Tongue (tissue), 1 donor: ENCODE measurements at regions not wholly inside any gene's neighbourhood (a gene's known extent, or its start where the extent isn't known, plus 50 kb on each side); places are given as distances from the start of the nearest gene placed in this dataset.
A peak's percentile ranks its signal among the peaks of the same experiment; 100 is the strongest.
"Not testable (repeated sequence)": the region's sequence is repeated elsewhere in the genome, so short reads cannot be mapped to it uniquely, and the experiment has no call there.

Source experiments
- DNase-seq: peaks from one replicate; pipeline ENCODE4 v3.0.0-alpha.2; 2015

DNA sequence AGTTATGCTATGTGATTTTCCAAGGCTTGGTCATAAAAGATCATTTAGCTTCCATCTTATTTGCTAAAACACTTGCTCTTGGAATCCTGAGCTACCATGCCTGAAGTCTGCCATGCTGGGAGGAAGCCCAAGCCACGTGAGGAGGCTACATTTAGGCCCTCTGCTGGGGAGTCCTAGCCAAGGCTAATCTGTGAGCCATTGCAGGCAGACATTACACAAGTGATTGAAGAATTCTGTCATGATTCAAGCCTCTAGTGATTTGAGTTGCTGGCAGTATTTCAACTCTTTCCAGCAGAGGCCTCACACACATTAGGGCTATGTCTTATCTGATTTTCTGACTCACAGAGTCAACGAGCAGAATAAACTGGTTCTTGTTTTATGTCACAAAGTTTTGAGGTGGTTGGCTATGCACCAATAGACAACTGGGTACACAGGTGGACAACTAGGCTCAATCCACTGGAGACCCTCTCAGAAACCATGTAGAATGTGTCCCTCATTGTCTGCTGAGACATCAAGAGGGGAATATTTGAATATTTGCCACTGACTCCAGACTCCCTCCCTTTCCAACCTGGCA is 227.2 kb upstream of the SULF2 start:
- no peak for DNase-seq

DNA sequence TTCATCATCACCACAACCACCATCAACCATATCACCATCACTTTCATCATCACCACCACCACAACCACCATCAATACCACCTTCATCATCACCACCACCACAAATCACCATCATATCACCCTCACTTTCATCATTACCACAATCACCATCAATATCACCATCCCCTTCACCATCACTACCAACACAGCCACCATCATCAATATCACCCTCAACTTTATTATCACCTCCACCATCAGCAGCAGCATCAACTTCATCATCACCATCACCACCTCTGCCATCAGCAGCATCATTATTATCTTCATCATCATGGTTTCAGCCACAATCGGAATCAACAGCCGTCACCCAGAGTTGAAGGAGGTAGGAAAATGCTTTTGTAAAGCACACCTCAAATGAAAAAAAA is 225.7 kb upstream of the SULF2 start:
- DNase-seq = no peak

DNA sequence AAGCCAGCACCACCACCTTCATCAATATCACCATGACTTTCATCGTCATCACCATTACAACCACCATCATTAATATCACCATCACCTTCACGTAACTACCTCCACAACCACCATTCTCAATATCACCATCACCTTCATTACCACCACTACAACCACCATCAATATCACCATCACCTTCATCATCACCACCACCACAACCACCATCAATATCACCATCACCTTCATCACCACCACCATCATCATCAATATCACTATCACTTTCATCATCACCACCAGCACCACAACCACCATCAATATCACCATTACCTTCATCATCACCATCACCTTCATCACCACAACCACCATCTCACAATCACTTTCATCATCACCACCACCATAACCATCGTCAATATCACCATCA is 225.3 kb upstream of the SULF2 start:
- no peak for DNase-seq

DNA sequence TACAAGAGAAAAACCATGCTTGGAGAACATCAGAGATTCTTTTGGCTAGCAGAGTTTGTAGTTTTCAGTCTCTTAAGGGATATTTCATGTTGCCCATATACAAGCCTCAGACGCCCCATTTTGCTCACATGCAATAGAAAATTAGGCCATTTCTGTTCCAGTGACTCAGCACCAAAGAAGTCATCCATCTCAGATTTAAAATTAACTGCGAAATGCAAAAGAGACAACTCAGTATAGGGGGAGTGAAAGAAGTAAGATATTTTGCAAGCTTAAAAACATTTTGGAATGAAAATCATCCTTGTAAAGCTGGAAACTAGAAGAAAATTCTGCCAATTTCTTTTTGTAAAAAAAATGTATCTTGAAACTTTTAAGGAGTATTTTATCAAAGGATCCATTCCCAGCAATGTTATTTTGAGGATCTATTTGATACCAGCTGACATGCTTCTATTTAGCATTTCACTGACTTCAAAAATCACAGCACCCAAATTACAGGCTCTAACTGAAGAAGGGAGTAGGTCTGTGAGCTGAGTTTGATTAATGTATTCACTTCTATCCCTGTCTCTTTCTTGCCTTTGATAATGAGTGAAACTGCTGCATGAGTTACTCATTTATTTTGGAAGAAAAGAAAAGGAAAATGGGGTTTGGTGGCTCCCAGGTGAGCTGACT is 223.7 kb upstream of the SULF2 start:
- DNase-seq = no peak

DNA sequence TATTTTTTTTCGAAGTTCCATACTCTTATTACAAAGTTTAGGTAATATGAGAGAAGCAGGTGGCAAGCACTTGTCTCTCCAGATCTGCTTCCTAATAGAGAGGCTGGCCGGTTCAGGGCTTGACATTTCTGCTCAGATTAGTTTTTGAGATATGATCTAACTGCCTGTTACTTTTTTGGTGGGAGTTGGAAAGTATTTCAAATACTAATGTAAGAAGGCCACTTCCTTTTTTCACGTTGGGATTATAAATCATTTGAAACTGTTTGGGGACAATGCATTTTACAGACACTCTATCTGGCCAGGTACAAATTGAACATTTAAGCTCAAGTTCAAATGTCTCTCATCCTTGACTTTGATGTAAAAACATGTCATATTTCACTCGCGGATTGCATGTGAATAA is 222.1 kb upstream of the SULF2 start:
- no peak for DNase-seq

DNA sequence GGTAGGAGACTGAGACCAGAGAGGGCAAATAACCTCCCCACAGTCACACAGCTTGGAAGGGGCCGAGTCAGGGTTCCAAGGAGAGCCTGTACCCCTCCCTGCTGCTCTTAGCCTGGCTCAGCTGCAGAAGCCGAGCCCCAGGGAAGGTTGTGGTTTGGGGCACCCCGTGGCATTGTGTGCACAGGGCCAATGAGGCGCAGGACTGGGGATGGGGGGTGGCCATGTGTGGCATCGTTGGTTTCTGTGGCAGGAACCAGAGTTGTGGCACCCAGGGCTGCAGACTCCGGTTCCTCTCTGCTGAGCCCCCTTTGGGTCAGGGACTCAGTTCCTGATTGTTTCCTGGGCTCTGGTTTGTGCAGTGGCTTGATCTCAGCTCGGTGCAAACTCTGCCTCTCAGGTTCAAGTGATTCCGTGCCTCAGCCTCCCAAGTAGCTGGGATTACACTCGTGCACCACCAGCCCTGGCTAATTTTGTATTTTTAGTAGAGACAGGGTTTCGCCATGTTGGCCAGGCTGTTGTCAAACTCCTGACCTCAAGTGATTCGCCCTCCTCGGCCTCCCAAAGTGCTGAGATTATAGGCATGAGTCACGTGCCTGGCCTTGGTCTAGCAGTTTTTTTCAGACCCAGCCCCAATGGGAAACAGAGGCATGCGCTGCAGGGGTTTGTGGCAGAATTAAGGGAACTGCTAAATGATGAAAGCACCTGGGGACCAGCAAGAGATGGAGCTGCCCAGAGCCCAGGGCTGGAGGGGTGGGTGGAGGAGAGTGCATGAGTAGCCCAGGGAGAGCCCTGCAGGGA is 221.0 kb upstream of the SULF2 start:
- no peak for DNase-seq

DNA sequence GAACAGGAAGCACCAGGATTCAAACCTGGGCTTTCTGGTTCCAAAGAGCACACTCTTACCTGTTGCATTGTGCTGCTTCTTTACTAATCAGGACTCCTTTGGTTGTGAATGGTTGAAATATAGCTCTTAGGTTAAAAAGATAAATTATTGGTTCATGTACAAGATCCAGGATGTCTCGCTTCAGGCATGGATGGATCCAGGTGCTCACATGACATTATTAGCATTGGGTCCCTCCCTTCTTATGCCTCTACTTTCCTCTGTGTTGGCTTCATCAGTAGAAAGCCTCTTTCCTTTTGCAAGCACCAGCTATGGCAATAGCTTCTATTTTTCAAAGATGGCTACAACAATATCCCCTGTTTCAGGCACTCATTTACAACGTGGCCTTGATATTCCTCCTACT is 217.7 kb upstream of the SULF2 start:
- no peak for DNase-seq

DNA sequence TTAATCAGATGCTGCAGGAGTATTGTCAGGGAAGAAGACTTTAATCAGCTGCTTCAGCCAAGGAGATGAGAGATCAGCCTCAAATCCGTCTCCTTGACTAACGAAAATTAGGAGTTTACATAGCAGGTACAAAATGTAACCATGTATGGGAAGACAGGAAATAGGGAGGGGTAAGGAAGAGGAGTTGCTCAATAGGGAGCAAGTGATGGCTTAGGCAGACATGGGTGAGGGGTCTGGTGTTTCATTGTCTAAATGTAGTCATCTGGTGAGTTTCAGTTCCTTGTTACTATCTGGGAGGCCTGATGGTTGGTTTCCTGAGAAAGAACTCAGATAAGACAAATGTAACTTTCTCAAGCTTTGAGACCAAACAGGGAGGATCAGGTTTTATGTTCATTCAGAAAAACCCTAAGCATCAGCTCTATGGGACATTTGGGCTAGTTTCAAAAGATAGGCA is 217.3 kb upstream of the SULF2 start:
- no peak for DNase-seq

DNA sequence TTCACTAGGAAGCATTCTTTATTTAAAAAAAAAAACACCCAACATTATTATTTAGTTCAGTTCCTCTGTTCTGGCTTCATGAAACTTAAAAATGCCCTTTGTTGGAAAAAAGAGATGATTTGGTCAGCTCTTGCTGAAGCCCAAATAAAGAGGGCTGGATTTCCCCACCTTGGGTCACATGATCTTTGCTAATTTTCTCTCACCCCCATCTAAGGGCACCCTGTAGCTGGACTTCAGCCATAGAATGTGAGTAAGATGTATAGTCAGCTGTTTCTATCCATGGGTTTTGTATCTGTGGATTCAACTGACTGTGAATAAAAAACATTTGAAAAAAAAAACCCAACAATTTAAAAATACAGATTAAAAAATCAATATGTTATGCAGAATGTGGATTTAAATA is 213.9 kb upstream of the SULF2 start:
- DNase-seq = no peak

DNA sequence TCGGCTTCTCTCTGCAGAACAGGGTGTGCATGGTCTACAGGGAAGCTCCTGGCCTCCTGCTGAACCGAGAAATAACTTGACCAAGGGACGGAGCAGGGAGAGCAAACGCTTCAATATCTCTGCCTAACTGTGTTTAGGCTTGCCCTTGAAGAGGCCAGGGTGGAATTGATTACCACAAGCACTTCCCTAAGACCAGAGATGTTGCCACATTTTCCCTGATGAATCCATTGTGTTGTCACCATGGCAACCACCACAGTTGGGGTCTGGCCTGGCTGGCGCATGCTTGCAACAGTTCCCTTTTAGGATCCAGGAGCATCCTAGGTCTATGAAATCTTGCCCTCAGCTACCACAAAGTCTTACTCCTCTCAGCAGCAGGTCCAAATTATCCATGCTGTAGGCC is 213.5 kb upstream of the SULF2 start:
- DNase-seq = no peak

DNA sequence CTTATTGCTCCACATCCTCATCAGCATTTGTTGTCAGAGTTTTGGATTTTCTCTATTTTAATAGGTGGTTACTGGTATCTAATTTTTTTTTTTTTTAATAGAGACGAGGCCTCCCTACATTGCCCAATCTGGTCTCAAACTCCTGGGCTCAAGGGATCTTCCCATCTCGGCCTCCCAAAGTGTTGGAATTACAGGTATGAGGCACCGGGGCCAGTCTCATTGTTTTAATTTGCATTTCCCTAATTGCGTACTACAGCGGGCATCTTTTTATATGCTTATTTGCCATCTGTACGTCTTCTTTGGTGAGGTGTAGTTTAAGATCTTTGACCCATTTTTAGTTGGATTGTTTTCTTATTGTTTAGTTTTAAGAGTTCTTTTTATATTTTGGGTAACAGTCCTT is 210.4 kb upstream of the SULF2 start:
- no peak for DNase-seq

DNA sequence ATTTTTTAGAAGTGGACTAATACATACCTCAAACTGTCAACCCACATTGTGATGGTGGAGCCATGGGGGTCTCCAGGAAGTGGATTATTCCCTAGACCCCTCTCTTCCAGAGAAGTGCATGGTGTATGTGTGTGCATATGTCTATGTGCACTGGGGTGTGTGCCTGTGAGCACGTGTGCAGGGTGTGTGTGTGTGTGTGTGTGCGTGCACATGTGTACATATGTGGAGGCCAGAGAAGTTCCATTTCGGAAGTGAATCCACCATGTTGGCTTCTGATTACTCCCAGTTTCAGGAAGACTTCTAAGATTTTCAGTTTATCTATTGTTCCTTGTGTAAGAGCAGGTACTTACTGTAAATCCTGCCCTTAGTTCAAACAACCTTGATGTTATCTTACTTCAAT is 208.5 kb upstream of the SULF2 start:
- DNase-seq = no peak

DNA sequence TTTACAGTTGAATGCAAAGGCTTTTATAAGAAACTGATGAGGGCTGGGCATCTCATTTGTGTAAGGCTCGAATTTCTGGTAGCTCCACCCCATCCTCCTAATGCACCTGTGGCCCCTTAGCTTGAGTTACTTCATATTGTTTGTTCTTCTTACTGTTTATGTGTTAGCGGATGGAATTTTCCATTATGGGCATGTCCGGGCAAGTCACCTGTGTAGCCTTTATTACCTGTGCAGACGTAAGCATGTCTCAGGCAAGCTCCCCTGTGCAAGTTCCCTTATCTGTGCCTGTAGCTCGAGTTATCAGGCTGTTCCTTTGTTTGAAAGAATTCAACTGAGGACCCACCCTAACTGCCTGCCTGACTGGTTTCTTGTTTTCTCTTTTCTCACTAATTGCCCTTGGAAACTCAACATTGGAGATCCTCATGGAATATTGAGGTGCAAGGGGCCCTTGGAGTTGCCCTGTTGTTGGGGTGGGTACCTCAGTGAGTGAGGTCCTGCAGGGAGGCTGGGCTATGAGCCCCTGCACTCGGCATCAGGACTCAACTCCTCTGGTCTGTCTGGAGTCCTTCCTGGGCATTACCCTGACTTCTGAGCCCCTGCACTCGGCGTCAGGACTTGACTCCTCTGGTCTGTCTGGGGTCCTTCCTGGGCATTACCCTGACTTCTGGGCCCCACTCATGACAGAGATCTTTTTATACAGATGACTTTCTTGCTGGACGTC is 207.9 kb upstream of the SULF2 start:
- DNase-seq = no peak

DNA sequence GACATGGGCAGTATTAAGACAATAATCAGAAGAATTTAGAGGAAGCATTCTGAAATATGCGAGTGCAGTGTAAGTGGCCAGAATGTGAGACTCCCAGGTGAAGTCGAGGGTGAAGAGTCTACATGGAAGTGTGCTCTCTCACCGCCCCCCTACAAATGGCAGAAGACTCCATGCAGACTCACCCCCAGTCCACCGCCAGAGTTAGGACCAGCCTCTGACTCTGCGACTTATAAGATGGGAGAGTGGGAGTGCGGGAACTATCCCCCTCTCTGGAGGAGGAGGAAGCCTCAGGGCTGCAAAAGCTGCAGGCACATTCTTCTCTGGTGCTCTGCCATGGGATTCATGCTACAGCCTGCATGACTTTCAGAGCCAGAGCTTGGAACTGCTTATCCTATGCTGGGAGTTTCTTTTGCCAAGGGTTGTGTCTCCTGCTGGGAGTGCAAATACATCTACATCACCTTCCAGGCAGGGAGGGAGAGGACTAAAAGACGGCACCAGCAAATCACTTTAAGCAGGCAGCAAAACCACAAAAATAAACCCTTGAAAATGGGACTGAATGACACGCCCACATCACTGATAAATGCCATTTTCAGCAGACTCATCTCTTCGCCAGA is 206.7 kb upstream of the SULF2 start:
- DNase-seq = peak; percentile 27

DNA sequence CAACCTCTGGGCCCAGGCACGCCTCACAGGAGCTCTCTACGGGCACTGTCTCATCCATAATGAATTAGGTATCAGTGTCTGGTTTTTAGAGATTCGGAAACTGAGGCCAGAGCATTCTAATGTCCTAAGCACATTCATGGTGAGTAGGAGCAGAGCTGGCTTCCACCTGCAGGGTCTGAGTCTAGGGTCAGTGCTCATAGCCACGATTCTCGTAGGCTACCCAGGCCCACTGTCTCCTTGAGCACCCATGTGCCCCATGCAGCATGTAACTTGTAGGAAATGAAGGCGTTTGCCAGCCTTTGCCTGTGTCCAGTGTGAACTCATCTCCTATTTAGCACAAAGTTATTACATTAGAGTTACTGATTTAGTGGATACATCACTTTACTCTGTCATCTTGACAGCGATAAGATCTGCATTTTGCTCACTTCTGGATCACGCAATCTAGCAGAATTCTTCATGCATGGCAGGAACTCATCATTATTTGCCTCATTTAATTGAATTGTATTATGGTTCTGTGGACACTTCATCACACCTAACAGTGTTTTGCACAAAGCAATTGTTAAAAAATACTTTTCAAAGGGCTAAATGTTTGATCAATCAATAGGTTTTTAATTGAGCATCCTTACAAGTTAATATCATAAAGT is 205.3 kb upstream of the SULF2 start:
- no peak for DNase-seq

DNA sequence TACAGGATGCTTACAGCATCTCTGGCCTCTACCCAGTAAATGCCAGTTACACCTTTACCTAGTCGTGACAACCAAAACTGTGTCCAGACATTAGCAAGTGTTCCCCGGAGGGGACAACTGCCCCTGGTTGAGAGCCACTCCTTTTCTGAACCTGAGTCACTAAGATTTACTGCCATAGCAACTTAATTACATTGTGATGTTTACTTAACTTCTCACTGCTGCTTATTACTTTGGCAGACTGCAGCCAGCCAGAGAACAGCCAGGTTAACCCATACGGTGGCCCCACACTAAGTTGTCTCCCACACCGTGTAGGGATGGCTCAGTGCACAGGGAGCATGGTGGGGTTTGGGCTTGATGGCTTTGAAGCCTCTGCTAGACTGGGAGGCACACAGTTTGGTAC is 204.7 kb upstream of the SULF2 start:
- peak; percentile 62 for DNase-seq

DNA sequence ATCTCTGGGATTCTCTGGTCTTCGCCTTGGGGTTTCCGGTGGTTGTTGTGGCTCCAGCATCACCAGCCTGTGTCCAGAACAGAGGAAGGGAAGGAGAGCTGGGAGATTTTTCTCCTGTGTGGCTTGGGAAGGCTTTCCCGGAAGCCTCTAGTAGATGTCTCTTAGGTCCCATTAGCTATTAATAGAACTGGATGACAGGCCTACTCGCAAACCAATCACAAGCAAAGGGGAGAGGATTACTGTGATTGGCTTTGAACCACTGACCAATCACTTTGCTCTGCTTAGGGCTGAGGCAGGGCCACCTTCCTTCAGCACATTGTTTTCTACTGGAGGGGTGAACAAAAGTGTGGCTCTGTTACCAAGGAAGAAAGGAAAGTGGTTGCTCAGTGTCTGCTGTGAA is 203.4 kb upstream of the SULF2 start:
- DNase-seq = no peak

DNA sequence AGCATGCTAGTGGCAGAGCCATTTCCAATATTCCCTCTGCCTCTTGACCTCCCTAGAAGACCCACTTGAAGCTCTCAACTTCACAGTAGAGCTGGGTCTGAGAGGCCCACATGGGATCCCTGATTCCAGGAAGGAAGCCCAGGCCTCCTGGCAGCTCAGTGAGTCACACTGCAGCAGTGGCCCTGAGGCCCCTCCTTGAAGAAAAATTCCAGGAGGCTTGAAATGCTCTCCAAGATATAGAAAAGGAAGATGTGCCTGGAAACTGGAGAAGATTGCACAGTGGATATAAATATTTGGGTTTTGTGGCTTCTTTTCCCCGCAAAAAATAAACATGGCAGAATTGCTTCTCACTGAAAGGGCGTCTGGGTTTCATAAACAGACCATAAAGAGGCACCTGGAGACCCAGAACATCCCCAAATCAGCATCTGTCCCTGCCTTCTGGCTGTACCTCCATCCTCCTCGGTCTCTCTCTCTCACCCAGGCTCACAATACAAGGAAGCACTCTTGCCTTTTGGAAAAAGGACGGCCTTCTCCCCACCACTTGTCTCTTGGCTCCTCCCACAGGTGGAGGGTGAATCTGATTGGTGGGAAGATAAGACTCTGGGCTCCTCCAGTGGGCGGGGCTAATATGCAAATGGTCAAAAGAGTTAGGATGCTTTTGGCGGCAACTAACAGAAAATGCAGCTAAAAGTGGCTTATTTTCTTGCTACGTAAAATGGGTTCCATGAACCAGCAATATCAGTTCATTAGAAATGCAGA is 200.0 kb upstream of the SULF2 start:
- DNase-seq = no peak

DNA sequence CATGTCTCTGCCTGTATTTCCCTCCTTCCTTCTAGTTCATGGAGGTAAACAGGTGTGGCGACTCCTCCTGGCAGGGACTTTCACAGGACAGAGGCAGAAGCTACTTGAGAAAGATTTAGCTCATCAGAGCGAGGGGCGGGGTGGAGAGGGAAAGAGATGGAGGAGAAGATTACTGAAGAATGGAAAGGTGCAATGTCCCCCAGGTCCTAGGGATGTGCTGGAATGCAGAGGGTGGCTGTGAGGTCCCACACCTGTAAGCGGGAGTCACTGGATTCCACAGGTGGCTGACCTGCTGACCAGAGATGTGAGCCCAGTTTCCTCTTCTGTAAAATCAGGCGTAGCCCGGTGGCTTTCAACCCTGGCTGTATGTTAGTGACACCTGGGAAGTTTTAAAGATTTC is 199.2 kb upstream of the SULF2 start:
- DNase-seq = no peak

DNA sequence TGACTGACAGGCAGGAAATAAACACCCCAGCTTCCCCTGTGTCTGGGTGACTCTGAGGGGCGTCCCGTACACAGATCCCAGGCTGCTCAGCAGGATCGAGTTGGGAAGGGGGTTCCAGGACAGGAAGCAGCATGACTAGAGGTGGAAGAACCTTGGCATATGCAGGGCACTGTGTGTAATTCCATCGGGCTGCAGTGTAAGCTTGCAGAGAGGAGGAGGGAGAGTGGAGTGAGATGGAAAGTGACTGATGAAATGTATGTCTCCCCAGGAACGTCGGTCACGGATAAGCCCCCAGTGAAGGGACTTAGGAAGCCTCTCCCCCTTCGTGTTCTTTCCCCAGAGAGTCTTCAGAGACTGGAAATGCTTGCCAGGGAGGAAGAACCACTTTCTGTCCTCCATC is 198.4 kb upstream of the SULF2 start:
- not testable (repeated sequence) for DNase-seq
